SK-N-SH (cell line): ENCODE measurements at regions not wholly inside any gene's neighbourhood (a gene's known extent, or its start where the extent isn't known, plus 50 kb on each side); places are given as distances from the start of the nearest gene placed in this dataset.

Experiments used
- CTCF ChIA-PET: fragments of 300-600, 350-600 bp; formaldehyde crosslinking; extraction: SDS; loops from one replicate; lab custom pipeline; 2021; lab: Yijun Ruan, JAX
- POLR2A ChIA-PET: fragments of 350-600 bp; sonication (Branson Sonifier 250); formaldehyde crosslinking; extraction: SDS; loops from one replicate; lab custom pipeline; 2020; ENCODE audit warnings: antibody characterized with exemption, inconsistent platforms; lab: Yijun Ruan, JAX
- DNase-seq: peaks from one replicate; pipeline ENCODE4 v3.0.0; 2012
- H2AFZ ChIP-seq: fragments of 200-600 bp; sonication (generic); 2 replicates; pipeline ENCODE4 v1.8.1; 2016; ENCODE audit warnings: antibody characterized with exemption, mild to moderate bottlenecking, low read depth
- H3F3A ChIP-seq: fragments of 200-600 bp; sonication (generic); replicated peaks from 2 replicates; pipeline ENCODE3; 2016; ENCODE audit warnings: antibody characterized with exemption, mild to moderate bottlenecking; ENCODE audit not compliant: insufficient read depth
- H3K27ac ChIP-seq, 2 experiments: fragments of 200-500 bp in 1 of 2; fragments of 200-600 bp in 1 of 2; sonication (Bioruptor generic) in 1 of 2; sonication (generic), shearing (Covaris generic) in 1 of 2; 2 replicates each; pipeline versions ENCODE4 v1.5.1 to v1.6.1; 2014 to 2016; ENCODE audit warnings: low read depth in 2 of 2, inconsistent platforms in 1 of 2, low read length in 1 of 2, mild to moderate bottlenecking in 1 of 2, mixed read lengths in 1 of 2
- H3K27me3 ChIP-seq: fragments of 200-600 bp; sonication (generic), shearing (Covaris generic); 2 replicates; pipeline ENCODE4 v1.6.1; 2016; ENCODE audit warnings: mixed run types; ENCODE audit not compliant: insufficient read depth
- H3K36me3 ChIP-seq, 2 experiments: fragments of 200-500 bp in 1 of 2; fragments of 200-600 bp in 1 of 2; sonication (Bioruptor generic) in 1 of 2; sonication (generic) in 1 of 2; replicated peaks in 1 of 2; 2 replicates each; pipeline versions ENCODE3 to v1.5.1; 2014 to 2016; ENCODE audit warnings: low read length in 1 of 2, mild to moderate bottlenecking in 1 of 2; ENCODE audit not compliant: insufficient read depth in 2 of 2, control insufficient read depth in 1 of 2
- H3K4me1 ChIP-seq, 2 experiments: fragments of 200-500 bp in 1 of 2; fragments of 200-600 bp in 1 of 2; sonication (Bioruptor generic) in 1 of 2; sonication (generic), shearing (Covaris generic) in 1 of 2; 2 replicates each; pipeline versions ENCODE4 v1.5.1 to v1.6.1; 2014 to 2016; ENCODE audit warnings: low read depth in 1 of 2, low read length in 1 of 2, mixed run types in 1 of 2; ENCODE audit not compliant: insufficient read depth in 2 of 2, control insufficient read depth in 1 of 2
- H3K4me2 ChIP-seq: fragments of 200-600 bp; sonication (generic), shearing (Covaris generic); 2 replicates; pipeline ENCODE4 v1.6.1; 2017; ENCODE audit warnings: mixed run types
- H3K4me3 ChIP-seq, 2 experiments: fragments of 200-500 bp in 1 of 2; fragments of 200-600 bp in 1 of 2; sonication (Bioruptor generic) in 1 of 2; sonication (generic), shearing (Covaris generic) in 1 of 2; 2 replicates each; pipeline versions ENCODE4 v1.5.1 to v1.8.1; 2014 to 2016; ENCODE audit warnings: low read depth in 2 of 2, inconsistent platforms in 1 of 2, low read length in 1 of 2, mild to moderate bottlenecking in 1 of 2, mixed read lengths in 1 of 2, moderate library complexity in 1 of 2
- H3K79me2 ChIP-seq: fragments of 200-600 bp; sonication (generic); 2 replicates; pipeline ENCODE4 v1.8.1; 2017; ENCODE audit warnings: mild to moderate bottlenecking; ENCODE audit not compliant: insufficient read depth
- H3K9ac ChIP-seq: fragments of 200-600 bp; sonication (generic); 2 replicates; pipeline ENCODE4 v1.6.1; 2017; ENCODE audit warnings: mixed run types
- H3K9me2 ChIP-seq: fragments of 200-600 bp; sonication (generic); 2 replicates; pipeline ENCODE4 v1.6.1; 2017; ENCODE audit warnings: mixed run types
- H3K9me3 ChIP-seq: fragments of 200-600 bp; sonication (generic); 2 replicates; pipeline ENCODE4 v1.6.1; 2017; ENCODE audit warnings: mixed run types, mild to moderate bottlenecking, moderate library complexity
- H4K20me1 ChIP-seq: fragments of 200-600 bp; sonication (generic); 2 replicates; pipeline ENCODE4 v1.6.1; 2017; ENCODE audit warnings: mild to moderate bottlenecking, mixed run types; ENCODE audit not compliant: insufficient read depth
- CHD2 ChIP-seq: fragments of 150-350 bp; IDR thresholded peaks from 2 replicates; pipeline ENCODE4 v1.6.1; 2018; ENCODE audit warnings: low read length; ENCODE audit not compliant: partially characterized antibody
- EP300 ChIP-seq, 2 experiments: IDR thresholded peaks; 2 replicates each; pipeline versions ENCODE4 v1.4.0 to v1.6.1; 2012; ENCODE audit warnings: borderline replicate concordance in 1 of 2, low read depth in 1 of 2, low read length in 1 of 2
- EZH2phosphoT487 ChIP-seq: fragments of 200-600 bp; sonication (generic); IDR thresholded peaks from 2 replicates; pipeline ENCODE4 v1.6.1; 2017; ENCODE audit warnings: low read depth, mixed run types, mild to moderate bottlenecking, antibody characterized with exemption, moderate library complexity, borderline replicate concordance
- FOSL2 ChIP-seq: IDR thresholded peaks from 2 replicates; pipeline ENCODE4 v1.4.0; 2012; ENCODE audit warnings: low read depth, mild to moderate bottlenecking, moderate library complexity, borderline replicate concordance
- FOXJ3 ChIP-seq: sonication (generic); formaldehyde crosslinking; IDR thresholded peaks from 2 replicates; pipeline ENCODE4 v1.5.1; 2020; ENCODE audit warnings: mild to moderate bottlenecking, missing genetic modification reagents
- FOXM1 ChIP-seq: IDR thresholded peaks from 2 replicates; pipeline ENCODE4 v1.4.0; 2012; ENCODE audit warnings: low read depth, mild to moderate bottlenecking
- JUND ChIP-seq: IDR thresholded peaks from 2 replicates; pipeline ENCODE4 v1.4.0; 2012
- MEF2A ChIP-seq: IDR thresholded peaks from 2 replicates; pipeline ENCODE4 v1.4.0; 2012; ENCODE audit warnings: low read depth, borderline replicate concordance
- MXI1 ChIP-seq: IDR thresholded peaks from 2 replicates; pipeline ENCODE4 v1.6.1; 2012; ENCODE audit warnings: mild to moderate bottlenecking, low read depth, low read length, improper control_type of control experiment
- PBX3 ChIP-seq: IDR thresholded peaks from 2 replicates; pipeline ENCODE4; 2012
- POLR2AphosphoS5 ChIP-seq: IDR thresholded peaks from 2 replicates; pipeline ENCODE4 v1.6.1; 2012; ENCODE audit warnings: low read depth, low read length
- RFX5 ChIP-seq: IDR thresholded peaks from 2 replicates; pipeline ENCODE4 v1.6.1; 2012; ENCODE audit warnings: mild to moderate bottlenecking, improper control_type of control experiment, low read length
- RXRA ChIP-seq: IDR thresholded peaks from 2 replicates; pipeline ENCODE4 v1.4.0; 2012; ENCODE audit warnings: low read depth, mild to moderate bottlenecking, borderline replicate concordance
- SIN3A ChIP-seq: IDR thresholded peaks from 2 replicates; pipeline ENCODE4 v1.6.1; 2012; ENCODE audit warnings: low read depth, mild to moderate bottlenecking, low read length, moderate library complexity, borderline replicate concordance
- TAF1 ChIP-seq: IDR thresholded peaks from 2 replicates; pipeline ENCODE4 v1.6.1; 2012; ENCODE audit warnings: low read depth, mild to moderate bottlenecking, low read length, moderate library complexity, borderline replicate concordance
- TCF12 ChIP-seq: IDR thresholded peaks from 2 replicates; pipeline ENCODE4 v1.4.0; 2012
- TEAD4 ChIP-seq: IDR thresholded peaks from 2 replicates; pipeline ENCODE4 v1.4.0; 2012; ENCODE audit warnings: mild to moderate bottlenecking, borderline replicate concordance; ENCODE audit not compliant: insufficient read depth
- USF1 ChIP-seq: IDR thresholded peaks from 2 replicates; pipeline ENCODE4 v1.4.0; 2012; ENCODE audit warnings: low read depth, borderline replicate concordance
- WGBS: methylation state at CpG from one replicate; pipeline ENCODE4 v1.1.6; 2017; ENCODE audit warnings: low lambda C conversion rate; 5-methylcytosine and 5-hydroxymethylcytosine counted together
- TF ChIP-seq, protein P1 (sequence below): fragments of 150-350 bp; IDR thresholded peaks from 2 replicates; pipeline ENCODE4 v1.6.1; 2016; ENCODE audit warnings: mild to moderate bottlenecking, low read depth, low read length
- TF ChIP-seq, protein P2 (sequence below): IDR thresholded peaks from 2 replicates; pipeline ENCODE4 v1.4.0; 2012; ENCODE audit warnings: low read depth

GRCh38 chr13:55682776-55683175, 1457.9 kb upstream of the PRR20A start:
- WGBS, result 2% methylated on average over 3 of the region's 3 CpGs
- no peaks in the 10 kb centered on the region for H4K20me1 ChIP-seq
- no peak for DNase-seq
- H3K36me3 ChIP-seq, result no peaks in the 10 kb centered on the region
- H3K79me2 ChIP-seq, result no peaks in the 10 kb centered on the region
- no peak overlapping the region for H3K4me3 ChIP-seq
- H3K9me3 ChIP-seq, result no peaks in the 10 kb centered on the region
- no peak overlapping the region for H3K9ac ChIP-seq
- H3F3A ChIP-seq, result no peaks in the 10 kb centered on the region
- no peak overlapping the region for H3K27ac ChIP-seq
- H3K9me2 ChIP-seq, result no peaks in the 10 kb centered on the region
- POLR2A ChIA-PET, result no interaction called here
- no peaks in the 10 kb centered on the region for H3K4me1 ChIP-seq
- H2AFZ ChIP-seq, result no peak overlapping the region
- TF ChIP-seq POLR2AphosphoS5, result no peak
- CTCF ChIA-PET, result no interaction called here
- no peak overlapping the region for H3K4me2 ChIP-seq
- no peaks in the 10 kb centered on the region for H3K27me3 ChIP-seq

DNA sequence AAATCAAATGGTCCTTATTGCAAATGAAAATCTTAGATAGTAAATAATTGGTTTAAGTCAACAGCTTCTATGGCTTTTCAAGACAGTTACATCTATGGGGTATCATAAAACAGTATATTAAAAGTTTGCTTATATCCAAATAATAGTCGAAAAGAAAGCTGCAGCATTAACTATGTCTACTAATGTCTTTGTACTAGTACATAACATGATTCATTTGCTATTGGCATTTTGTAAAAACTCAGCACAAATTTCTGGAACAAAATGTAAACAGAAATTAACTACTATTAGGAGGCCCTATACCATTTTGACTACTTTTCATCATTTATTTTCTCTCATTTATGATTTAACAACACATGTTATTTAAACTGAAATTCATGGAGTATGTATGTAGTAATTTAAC, 1435.2 kb upstream of the PRR20A start:
- Histone ChIP-seq H3K27me3 (no peaks in the 10 kb centered on the region), H3K4me2 (no peak overlapping the region), H3K4me1 (no peaks in the 10 kb centered on the region), H3K9ac (no peak overlapping the region), H4K20me1 (no peaks in the 10 kb centered on the region), H3K79me2 (no peaks in the 10 kb centered on the region), H3K9me3 (no peaks in the 10 kb centered on the region), H3K36me3 (no peaks in the 10 kb centered on the region), H3K9me2 (no peaks in the 10 kb centered on the region), H3K27ac (no peak overlapping the region), H2AFZ (no peak overlapping the region), H3K4me3 (no peak overlapping the region), H3F3A (no peaks in the 10 kb centered on the region)
- CTCF ChIA-PET, result no interaction called here
- TF ChIP-seq POLR2AphosphoS5 (no peak), CHD2 (no peak), USF1 (no peak), MEF2A (no peak), SIN3A (no peak), TEAD4 (no peak)
- no peak for DNase-seq
- WGBS, result 3% methylated on average over 1 of the region's 1 CpG
- POLR2A ChIA-PET, result no interaction called here

DNA sequence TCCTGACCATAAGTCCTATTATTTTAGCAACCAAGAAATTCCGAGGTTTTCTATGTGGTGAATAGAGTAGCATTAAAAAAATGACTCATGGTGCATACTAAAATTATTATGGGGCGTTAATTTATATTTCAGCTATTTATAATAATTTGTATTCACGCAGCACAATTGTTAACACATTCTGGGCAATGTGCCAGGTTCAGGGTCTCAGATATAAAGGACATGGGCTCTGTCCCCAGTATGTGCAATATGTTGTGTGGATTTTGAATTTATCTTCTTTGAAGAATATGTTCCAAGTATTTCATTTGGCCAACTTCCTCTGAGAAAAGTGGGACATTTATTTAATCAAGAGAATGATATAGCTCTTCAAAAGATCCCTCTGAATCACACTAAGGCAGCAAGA, 1434.7 kb upstream of the PRR20A start:
- POLR2A ChIA-PET, result no interaction called here
- Histone ChIP-seq H3F3A (no peaks in the 10 kb centered on the region), H4K20me1 (no peaks in the 10 kb centered on the region)
- TF ChIP-seq, protein P1, sequence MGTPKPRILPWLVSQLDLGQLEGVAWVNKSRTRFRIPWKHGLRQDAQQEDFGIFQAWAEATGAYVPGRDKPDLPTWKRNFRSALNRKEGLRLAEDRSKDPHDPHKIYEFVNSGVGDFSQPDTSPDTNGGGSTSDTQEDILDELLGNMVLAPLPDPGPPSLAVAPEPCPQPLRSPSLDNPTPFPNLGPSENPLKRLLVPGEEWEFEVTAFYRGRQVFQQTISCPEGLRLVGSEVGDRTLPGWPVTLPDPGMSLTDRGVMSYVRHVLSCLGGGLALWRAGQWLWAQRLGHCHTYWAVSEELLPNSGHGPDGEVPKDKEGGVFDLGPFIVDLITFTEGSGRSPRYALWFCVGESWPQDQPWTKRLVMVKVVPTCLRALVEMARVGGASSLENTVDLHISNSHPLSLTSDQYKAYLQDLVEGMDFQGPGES, result no peak
- no peak for TF ChIP-seq RXRA
- no peak for TF ChIP-seq POLR2AphosphoS5
- no peak for TF ChIP-seq TAF1
- no peak for TF ChIP-seq TEAD4
- TF ChIP-seq USF1, result no peak
- no peak for TF ChIP-seq FOXJ3
- no peak for TF ChIP-seq JUND
- TF ChIP-seq MXI1, result no peak
- no peak for TF ChIP-seq SIN3A
- TF ChIP-seq PBX3, result no peak
- TF ChIP-seq, protein P2, sequence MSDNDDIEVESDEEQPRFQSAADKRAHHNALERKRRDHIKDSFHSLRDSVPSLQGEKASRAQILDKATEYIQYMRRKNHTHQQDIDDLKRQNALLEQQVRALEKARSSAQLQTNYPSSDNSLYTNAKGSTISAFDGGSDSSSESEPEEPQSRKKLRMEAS, result no peak
- no peak for TF ChIP-seq FOXM1
- TF ChIP-seq FOSL2, result no peak
- no peak for TF ChIP-seq EP300 (IDR thresholded peaks at IDR 0.05; ENCODE audit: borderline replicate concordance in 1 of 2, low read depth in 1 of 2, low read length in 1 of 2)
- no peak for TF ChIP-seq RFX5
- no peak for TF ChIP-seq TCF12
- no peak for TF ChIP-seq EZH2phosphoT487
- TF ChIP-seq, all 33 proteins: peak for 0
- Histone ChIP-seq H3K4me2 (no peak overlapping the region), H3K9ac (no peak overlapping the region), H3K9me3 (no peaks in the 10 kb centered on the region), H3K27me3 (no peaks in the 10 kb centered on the region), H3K36me3 (no peaks in the 10 kb centered on the region), H3K79me2 (no peaks in the 10 kb centered on the region), H3K9me2 (no peaks in the 10 kb centered on the region), H3K27ac (no peak overlapping the region), H3K4me3 (no peak overlapping the region), H2AFZ (no peak overlapping the region), H3K4me1 (no peaks in the 10 kb centered on the region)
- CTCF ChIA-PET, result no interaction called here
- 0% methylated on average over 3 of the region's 3 CpGs for WGBS
- DNase-seq, result no peak
